RPMI8226 (cell line): ENCODE measurements at regions not wholly inside any gene's neighbourhood (a gene's known extent, or its start where the extent isn't known, plus 50 kb on each side); places are given as distances from the start of the nearest gene placed in this dataset.
"Not testable (repeated sequence)": the region's sequence is repeated elsewhere in the genome, so short reads cannot be mapped to it uniquely, and the experiment has no call there.

Source experiments
- DNase-seq: peaks from one replicate; pipeline ENCODE4 v3.0.0-alpha.2; 2015

DNA sequence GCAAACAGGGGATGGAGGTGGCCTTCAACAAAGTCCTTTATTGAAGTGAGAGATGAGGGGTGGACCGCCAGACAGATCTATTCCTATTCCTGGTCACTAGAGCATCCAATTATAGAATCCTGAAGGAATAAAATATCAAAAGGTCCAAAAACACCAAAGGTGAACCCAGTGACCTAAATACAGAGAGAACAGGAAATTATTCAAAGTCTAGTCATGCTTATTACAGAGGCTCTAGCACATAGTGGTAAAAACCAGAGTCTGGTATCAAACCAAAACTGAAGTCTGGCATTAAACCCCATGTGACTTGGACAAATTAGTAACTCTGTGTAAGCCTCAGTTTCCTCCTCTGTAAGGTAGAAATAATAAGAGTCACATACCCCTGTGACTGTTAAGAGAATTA, 100.5 kb upstream of the SNX2 start:
- DNase-seq = no peak

DNA sequence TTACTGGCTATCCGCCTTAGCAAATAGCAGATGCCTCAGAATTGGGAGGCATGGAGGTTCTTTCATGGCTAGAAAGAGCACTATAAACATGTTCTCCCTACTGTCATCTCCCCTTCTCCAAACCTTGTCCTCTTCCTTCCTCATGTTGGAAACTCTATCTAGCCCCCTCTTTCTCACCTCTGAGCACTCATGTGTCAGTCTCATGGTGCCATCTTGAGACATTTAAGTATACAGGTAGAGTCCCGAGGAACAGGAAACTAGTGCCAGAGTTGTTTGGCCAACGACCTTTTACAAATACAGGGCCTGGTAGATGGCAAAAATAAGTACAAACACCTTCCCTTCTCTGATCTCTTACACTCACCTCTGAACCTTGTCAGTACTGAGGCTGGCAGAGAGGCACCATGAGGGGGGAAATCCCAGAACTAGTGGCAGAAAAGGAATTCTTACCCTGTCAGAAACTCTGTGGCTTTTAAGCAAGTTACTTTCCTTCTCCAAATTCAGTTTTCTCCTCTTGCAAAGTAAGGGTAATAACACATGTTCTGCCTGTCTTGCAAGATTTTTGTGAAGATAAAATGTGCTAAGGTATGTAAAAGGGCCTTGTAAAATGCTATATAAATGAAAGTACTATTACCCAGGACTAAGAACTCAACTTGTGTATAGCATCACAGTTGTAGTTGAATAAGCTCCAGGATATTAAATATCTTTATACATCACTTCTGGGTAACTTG, 94.1 kb upstream of the SNX2 start:
- DNase-seq = no peak

DNA sequence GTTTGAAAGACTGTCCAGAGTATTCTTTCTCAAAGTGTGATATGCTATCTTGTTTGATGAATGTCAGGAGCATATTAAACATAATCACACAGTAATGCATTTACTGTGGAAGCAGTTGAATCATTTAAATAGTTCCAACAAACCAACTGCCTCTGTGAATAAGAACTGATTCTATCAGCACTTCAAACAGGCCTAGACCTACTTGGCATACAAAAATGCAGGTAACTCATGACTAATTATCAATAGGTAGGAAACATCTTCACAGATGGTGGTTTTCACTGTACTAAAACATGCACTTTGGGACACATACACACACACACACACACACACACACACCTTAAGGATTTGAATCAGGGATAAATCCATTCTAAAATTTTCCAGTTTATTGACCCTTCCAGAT, 91.2 kb upstream of the SNX2 start:
- DNase-seq = no peak

DNA sequence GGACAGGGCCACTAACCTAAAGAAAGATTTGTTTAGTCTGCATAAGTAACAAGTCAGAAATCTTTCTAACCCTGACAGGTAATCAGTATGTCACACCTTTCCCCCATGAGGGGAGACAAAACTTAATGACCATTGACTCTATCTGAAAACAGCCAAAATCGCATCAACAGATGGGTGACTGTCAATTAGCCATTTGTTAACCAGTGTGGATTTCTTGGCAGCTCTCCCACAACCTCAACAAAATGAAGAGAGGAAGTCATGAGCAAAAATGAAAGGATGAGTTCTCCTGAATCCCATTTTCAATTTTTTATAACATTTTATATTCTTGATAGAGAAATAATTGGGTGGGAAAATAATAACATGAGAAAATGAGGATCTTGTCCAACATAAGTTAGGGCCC, 84.6 kb upstream of the SNX2 start:
- DNase-seq = no peak

DNA sequence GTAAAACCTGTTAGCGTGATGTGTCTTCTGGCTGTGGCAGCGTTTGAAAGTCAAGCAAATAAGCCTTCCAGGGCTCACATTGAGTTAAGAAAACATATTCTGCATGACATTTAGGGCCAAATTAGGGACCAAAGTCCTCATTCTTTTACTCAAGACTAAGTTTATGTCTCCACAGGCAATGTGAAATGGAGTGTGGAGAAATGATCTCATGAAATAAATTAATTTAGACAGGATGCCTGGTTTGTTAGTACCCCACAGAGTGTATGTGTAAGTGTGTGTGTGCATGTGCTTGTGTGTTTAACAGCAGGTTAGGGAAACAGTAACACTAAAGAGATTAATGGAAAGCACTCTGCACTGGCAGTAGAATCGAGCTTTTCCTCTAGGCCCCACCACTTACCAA, 82.9 kb upstream of the SNX2 start:
- DNase-seq = no peak

DNA sequence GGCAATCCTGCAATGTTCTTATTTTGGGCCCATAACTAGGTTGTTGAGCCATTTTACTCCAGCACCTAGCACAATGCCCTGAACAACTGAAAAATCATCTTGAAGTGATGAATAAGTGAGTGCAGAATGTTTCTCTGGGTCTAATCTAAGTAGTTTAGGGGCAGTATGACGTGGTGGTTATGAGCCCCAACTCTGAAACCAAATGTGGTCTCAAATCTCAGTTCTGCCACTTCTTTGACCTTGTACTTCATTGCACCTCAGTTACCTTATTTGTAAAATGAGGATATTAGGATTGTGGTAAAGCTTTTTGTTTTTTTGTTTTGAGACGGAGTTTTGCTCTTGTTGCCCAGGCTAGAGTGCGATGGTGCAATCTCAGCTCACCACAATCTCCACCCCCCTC, 80.9 kb upstream of the SNX2 start:
- no peak for DNase-seq

DNA sequence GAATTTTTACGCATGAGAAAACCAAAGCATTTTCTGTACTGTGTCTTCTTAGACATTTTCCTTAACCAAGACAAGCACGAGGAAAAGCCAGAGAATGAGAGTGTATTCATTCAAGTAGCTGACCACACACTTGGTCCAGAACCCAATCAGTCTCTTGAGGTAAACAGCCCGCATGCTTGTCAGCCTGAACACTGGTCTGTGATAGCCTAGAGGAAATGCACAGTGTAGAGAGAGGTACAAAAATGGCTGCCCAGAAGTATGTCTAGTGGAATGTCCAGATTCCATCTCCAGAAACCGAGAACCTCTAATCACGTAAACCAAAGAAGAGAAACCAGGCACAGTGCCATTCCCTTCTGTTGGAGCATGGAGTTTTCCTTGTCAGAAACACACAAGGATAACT, 80.0 kb upstream of the SNX2 start:
- DNase-seq = no peak

DNA sequence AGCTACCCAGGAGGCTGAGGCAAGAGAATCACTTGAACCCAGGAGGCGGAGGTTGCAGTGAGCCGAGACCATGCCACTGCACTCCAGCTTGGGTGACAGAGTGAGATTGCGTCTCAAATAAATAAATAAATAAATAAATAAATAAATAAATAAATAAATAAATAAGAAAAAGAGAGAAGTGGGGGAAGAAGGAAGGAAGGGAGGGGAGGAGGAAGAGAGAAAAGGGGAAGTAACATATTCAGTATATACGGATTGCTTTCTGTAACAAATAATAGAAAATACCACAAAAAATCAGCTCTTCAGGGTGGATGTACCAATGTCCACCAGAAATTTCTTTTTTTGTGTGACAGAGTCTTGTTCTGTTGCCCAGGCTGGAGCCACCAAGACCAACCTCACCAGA, 78.1 kb upstream of the SNX2 start:
- DNase-seq = not testable (repeated sequence)

DNA sequence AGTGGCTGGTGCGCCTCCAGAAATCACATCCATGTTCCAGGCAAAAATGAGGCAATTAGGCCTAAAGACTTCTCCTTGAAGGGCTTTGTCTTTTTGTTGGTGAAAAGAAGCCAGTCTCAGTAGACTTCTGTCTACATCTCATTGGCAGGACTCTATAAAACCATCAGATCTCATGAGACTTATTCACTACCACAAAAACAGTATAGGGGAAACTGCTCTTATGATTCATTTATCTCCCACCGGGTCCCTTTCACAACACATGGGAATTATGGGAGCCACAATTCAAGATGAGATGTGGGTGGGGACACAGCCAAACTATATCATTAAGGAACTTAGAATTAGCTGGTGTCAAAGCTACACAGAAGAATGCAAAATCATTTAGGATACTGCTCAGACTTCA, 77.7 kb upstream of the SNX2 start:
- DNase-seq = no peak

DNA sequence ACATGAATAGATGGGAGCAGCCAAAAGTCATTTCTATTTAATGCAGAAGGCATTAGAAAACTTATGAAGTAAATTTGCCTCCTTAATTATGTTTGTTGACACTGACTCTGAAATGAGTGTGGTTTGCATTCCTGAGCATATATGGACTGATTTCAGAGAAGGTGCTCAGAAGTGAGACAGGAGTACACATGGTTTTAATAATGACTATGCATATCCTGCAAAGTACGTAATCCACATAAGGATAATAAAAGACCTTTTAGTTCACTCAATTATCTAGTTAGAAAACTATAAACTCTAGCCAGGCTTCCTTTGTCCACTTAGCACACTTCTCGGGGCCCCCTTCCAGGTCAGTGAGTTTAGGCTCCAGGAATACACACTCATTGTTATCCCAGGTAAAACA, 75.7 kb upstream of the SNX2 start:
- DNase-seq = no peak

DNA sequence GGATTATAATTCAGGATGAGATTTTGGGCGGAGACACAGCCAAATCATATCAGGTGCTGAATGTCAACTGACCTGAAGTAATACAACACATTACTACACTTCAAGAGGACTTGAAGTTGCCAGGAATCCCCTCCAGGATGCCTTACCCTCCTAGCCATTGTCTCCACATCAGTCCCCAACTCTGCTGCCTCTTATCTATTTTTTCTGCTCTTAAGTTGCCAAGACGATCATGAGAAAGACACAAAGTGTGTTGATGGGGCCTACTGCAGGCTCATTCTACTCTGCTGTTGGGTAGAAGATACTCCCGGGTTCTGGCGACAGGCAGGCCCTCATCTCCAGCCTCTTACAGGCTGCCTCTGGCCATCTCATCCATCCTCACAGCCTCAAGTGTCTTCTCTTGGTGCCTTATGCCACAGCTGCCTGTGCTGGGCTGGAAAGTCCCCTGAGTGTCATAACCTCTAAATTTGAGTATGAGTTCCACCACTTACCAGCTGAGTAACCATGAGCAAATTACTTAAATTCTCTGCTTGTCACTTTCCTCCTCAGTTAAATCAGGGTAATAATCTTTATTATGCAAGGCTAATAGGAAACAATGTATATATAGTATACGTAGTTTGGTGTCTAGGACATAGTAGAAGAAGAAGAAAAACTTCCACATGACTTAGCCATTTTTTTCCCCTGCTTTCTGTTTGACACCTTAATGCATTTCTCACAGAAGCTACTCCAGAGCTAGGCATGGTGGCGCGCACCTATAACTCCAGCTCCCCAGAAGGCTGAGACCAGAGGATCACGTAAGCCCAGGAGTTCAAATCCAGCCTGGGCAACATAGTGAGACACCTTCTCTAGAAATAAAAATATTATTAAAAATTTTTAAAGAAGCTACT, 73.0 kb upstream of the SNX2 start:
- DNase-seq = no peak

DNA sequence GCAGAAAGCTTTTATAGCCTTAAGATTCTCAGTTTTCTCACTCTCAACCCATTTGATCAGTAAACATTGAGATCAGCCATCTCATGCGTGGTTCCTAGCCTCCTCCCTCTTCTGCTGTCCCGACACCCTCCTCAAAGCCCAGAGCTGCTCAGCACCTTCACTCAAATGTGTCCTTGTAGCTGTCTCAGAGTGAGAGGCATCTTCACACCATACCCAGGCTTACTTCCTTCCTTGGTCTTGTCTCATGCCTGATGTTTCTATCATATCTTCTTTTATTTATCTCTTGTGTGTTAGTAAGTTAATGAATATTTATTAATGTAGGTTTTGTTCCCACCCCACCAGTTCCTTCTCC, 72.4 kb upstream of the SNX2 start:
- no peak for DNase-seq

DNA sequence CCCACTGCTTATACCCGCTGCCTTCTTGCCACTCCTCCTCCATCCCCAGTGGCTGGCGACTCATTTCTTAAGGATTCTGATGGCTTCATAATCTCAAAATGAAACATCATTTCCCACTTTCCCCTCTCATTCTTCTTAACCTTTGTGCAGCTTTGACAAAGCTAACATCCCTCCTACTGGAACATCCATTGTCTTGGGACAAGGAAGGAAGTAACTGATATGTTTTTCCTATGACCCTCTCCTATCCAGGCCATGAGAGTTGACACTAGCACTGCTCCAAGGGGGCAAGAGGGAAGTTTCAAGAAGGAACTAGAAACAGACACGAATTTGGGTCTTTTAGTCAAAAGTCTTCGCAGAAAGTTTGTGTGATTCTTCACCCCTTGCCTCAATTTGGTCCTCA, 71.7 kb upstream of the SNX2 start:
- no peak for DNase-seq

DNA sequence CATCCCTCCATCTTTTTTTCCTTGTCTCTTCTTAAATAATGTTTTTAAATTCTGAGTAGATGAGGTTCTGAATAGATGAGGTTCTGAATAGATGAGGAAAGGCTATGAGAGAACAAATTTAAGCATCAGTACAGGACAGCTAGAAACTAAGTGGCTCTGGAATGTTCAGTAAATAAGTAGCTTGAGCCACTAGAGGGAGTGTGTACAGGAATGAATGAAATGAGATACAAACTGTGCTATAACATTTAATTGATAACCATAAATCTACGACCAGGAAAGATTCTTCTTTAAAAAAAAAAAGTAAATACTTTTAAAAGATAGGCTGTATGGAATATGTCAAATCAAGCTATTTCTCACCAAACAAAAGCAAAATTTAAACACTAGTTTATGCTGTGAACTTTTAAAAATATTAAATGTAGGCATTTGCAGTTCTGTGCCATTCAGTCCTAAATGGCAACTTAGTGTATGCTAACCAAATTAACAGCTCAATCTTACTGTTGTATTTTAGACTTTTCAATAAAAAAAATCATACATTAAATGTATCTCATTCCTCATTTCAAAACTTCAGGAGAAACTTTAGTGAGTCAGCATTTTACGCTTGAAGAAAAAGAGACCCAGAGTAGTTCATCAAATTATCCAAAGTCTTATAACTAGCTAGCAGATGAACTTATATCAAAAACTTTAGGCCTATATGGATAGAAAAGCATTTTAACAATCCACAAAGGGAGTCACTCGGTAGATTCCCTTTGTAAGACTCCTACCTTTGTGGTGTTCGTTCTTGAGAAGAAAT, 70.4 kb upstream of the SNX2 start:
- peak; percentile 33 for DNase-seq

DNA sequence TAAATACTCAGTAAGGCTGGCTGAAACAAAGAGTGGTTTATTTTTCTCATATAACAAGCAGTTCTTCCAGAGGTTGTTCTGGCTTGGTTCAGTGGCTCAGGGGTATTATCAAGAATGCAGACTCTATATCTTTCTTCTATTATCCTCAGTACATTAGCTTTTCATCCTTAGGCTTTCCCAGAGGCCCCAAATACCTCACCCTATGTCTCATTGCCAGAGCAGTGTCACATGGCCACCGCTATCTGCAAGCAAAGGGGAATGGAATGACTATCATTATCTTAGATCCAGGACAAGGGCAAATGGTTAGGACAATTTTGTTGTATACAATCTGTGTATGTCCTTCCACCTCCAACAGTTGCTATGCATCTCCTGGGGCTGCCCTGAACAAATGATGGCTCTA, 69.0 kb upstream of the SNX2 start:
- no peak for DNase-seq

DNA sequence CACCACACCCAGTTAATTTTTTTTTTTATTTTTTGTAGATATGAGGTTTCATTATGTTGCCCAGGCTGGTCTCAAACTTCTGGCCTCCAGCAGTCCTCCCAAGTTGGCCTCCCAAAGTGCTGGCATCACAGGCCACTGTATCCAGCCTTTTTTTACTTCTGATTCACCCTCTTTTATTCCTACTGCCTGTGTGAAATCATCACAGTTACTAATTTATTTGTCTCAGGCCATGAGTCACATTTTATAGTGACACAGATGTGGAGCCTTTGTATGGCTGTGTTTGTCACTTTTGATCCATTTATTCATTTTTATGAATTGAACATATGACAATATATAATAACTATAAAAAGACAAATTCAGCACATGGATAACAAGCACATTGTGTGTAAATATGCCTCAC, 67.1 kb upstream of the SNX2 start:
- no peak for DNase-seq

DNA sequence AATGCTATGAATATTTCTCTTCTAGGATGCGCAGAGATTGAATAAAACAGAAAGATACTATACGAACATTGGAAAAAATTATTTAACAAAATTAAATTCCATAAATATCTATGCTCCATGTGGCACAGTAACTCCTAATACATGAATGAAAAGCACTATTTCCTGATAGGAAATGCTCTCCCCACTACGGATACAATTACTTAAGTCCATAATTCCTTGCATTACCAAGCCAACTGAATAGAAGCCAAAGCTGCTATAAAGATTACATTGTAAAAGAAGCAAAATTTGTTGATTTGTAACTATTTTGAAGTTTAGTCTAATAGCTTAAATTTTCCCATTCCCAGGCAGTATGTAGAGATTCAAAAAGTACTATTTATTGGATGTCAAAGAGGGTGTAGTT, 61.8 kb upstream of the SNX2 start:
- DNase-seq = no peak

DNA sequence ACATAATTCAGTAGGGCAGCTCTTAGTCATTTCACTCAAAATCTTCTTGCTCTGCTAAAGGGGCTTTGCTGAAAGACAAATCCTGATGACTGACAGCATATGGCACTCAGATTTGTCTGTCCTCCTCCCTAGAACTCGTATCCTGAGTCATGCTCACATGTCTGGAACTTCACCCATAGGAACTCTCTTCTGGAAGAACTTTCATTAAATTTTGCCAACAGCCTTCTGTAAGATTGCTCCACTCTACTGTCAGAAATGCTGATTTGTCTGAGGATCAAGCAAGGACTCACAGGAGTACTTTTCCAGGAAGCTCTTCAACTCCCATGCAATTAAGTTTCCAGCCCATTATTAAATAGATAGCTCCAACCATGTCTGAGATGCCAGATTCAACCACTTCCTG, 59.8 kb upstream of the SNX2 start:
- no peak for DNase-seq

DNA sequence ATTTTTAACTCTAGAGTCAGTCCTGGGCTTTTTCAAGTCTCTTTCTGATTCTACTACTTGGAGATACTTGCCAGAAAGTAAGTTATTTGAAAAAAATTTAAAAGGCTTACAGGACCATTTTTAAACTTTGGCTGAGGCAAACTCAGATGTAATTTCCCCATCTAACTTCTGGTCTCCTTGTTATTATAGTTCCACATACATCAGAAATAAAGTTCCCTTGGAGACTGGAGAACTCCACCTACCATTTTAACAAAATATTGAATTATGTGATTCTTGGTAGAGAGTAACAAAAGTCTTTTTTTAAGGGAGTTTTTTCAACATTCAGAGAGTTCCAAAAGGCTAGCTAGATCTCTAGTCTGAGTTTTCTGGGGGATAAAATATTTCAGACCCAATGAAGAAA, 56.3 kb upstream of the SNX2 start:
- no peak for DNase-seq

DNA sequence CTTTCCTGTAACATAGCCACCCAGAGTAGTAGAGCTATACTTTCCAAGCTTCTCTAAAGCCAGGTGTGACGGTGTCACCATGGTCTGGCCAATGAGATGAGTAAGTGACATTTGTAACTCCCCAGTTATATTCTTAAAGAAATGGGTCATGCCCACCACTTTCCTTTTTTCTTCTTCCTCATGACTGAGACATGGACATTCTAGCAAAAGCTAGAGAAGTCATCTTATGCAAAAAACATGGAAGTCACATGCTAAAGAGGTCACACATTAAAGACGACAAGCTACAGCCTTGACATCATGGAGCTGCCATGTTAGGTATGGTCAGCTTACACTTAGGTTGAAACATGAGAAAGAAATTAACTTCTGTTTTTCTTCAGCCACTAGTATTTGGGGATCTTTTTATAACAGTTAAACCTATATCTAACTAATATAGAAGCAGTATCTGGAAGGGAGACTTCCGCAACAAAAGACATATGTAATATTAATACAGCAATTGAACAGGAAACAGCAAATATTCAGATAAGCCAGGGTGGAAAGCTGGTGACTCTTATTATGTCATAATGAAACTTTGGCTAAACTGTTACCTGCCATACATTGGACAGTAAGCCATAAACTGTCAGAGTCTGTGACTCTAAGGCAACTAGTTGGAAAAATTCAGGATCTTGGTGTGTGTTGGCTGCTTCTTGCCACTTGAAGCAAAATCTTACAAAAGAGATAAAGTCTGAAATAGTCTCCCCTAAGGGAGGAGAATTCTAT, 54.7 kb upstream of the SNX2 start:
- no peak for DNase-seq

DNA sequence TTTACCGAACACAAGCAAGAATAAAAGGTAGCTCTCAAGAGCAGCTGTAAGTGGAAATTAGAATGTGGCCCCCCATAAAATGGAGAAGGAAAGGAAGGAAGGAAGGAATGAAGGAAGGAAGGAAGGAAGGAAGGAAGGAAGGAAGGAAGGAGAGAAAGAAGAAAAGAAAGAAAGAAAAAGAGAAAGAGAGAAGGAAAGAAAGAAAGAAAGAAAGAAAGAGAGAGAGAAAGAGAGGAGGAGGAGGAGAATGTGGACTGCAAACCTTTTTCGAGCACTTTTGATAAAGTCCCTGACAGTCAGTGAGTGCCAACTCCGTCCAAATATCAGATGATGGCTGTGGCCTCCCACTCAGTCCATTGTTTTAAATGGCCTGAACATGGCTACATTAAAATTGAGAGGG, 53.8 kb upstream of the SNX2 start:
- DNase-seq = no peak

DNA sequence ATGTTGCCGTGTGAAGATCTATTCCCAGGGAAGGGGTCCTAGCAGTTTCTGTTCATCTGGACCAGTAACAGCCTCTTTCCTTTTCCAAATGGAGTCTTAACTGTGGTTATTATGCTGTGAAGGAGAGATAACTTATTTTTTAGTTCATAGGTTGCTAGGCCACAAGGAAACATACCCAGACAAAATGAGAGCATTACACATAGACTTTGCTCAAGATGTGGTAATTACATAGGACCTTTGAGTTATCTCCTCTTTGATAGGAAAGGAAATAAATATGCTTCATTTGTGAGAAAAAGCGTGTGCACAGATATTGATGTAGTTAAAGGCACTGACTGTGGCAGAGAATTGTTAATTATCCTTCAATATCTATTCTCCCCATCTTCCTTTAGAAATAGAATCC, 52.5 kb upstream of the SNX2 start:
- no peak for DNase-seq
